HG03460 (cell line): ENCODE measurements at regions not wholly inside any gene's neighbourhood (a gene's known extent, or its start where the extent isn't known, plus 50 kb on each side); places are given as distances from the start of the nearest gene placed in this dataset.
"Not testable (repeated sequence)": the region's sequence is repeated elsewhere in the genome, so short reads cannot be mapped to it uniquely, and the experiment has no call there.

Experiments used
- ATAC-seq: cut with Tn5 transposase; IDR thresholded peaks from one replicate; pipeline ENCODE4 v1.9.1; 2021; ENCODE audit not compliant: unreplicated experiment

DNA sequence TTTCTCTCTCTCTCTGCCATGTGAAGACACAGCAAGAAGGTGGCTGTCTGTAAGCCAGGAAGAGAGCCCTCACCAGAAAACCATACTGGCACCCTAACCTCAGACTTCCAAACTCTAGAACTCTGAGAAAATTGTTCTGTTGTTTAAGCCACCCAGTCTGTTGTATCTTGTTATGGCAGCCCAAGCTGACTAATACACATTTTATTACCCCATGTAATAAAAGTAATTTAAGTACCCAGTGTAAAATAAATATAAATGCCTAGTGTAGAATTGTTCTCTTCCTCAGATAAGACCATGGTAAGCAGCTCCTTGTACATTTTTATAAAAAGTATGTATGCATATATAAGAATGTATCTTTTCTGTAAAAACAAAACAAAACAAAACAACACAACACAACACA lies 119.7 kb downstream of the DTL start:
- no peak for ATAC-seq

DNA sequence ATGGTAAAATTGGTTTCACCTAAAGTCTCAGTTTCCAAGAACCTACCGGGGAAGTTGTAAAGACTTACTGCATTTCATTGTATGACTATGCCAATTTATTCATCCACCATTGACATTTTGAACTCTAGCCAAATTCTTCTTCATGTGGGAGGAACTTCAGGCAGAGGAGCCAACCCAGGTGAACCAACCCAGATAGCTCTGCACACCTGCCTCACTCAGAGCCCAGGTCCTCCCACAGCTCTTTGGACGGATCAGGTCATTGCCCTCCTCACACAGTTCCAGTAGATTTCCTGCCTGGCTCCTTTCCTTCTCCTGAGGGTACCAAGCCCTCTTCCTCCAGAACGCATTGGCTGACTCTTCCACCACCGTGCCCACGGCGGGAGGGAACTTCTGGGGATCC lies 121.7 kb downstream of the DTL start:
- no peak for ATAC-seq

DNA sequence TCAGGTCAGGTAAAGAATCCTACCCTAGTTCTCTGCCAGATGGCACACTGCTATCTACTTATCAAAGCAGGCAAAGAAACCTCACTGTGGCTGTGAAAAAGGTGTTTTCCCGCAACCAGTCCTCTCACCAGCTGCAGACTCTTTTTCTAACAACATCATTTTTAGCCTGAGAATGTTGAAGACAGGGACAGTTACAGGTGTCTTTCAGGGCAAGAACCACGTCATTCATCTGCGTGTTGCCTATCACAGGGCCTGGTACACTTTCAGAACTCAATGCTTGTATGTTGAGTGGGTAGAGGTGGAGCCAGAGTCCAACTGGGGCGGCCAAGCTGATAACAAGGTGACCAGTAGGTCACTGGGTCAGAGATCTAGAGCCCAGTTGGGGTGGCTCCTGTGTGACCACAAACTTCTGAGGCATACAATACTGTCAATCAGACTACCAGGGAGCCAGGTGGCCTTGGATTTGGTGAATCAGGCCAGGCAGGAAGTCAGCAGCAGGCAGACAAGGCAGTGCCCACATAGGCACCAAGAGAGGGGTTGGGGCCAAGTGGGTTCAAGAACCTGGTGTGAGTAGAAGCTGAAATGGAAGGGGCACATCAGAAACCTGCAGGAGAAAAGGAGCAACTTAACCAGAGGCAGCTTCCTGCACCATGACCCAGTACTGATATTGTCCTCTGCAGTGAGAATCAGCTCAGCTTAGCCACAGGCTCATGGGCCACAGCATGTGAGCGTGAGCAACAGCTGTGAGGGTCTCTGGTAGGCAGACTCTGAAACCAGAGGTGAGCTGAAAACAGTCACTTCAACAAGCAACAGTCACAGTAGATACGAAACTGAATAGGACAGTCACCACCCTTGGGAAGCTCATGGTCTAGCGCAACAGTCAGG lies 123.6 kb downstream of the DTL start:
- ATAC-seq, result peak; percentile 51

DNA sequence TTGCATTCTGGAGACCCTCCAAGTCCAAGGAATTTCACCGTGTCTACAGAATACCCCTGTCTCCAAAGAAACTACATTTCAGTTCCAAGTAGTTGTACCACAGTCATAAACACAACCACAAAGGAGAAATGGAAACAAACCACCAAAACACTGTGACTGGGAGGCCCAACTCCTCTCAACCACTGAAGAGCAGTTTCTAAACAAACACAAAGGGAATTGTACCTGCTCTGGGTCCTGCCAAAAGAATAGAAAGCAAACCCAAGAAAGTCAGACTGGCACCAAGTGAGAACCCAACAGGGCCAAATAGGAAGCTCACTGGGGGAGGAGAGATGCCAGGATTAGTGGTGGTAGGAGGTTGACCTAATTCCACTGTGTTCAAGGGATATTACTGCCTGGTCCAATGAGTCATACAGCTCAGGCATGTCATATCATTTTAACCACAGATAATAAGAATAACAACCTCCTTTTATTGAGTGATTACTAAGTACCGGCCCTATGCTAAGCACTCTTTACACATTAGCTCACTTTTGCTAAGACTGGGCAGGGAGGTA lies 123.9 kb upstream of the PPP2R5A start:
- ATAC-seq, result no peak

DNA sequence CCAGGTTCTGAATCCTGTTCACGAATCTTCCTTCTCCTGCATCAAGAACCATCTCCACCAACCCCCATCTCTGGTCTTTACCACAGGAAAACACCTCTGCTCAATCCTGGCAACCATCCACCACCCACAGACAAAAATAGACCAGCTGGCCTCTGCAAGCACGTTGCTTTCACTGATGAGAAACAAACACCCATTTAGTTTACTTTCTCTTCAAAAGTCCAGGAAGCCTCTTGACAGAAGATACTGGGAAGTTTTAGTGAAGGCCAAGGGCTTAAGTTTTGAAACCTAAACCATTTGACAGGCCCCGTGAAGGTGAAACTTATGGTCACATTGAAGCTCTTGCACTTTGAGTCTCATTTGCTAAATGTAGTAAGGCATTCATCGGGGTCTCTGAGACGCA lies 122.6 kb upstream of the PPP2R5A start:
- peak; percentile 54 for ATAC-seq

DNA sequence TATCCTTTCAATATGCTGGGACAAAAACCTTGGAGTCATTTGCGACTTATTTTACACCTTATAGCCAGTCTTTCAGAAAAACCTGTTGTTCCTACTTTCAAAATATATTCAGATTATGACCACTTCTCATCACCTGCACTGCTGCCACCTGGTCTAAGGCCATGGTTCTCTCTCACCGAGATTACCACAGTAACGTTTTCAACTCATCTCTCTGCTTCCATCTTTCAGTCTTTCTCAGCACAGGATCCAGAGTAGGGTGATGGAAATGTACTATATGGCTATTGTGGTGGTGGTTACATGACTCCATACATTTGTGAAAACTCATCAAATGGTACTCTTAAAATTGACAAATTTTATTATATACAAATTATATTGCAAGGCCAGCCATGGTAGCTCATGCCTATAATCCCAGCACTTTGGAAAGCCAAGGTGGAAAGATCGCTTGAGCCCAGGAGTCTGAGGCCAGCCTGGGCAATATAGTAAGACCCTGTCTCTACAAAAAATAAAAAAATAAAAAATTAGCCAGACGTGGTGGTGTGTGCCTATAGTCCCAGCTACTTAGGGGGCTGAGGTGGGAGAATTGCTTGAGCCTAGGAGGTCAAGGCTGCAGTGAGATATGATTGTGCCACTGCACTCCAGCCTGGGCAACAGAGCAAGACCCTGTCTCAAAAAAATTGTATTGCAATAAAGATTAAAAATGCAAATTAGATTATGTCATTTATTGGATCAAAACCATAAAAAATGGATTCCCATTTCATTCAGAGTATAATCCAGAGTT lies 120.9 kb upstream of the PPP2R5A start:
- ATAC-seq, result no peak

DNA sequence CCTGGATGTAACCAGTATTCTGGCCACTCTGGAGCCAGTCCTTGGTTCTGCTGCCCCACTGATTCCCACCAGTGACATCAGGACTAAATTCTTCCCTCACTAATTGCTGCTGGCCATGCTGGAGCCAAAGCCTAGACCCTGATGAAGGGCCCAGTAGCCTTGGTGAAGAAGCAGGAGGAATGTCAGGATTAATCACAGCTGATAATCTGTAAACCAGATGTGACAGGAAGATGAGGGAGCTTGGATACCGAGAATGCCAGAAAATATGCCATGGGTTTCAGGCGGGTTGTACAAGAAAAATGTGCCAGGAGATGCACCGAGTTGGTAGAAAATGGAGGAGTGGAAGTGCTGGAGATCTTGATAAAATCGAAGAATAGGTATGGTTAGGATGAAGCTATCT lies 119.0 kb upstream of the PPP2R5A start:
- no peak for ATAC-seq

DNA sequence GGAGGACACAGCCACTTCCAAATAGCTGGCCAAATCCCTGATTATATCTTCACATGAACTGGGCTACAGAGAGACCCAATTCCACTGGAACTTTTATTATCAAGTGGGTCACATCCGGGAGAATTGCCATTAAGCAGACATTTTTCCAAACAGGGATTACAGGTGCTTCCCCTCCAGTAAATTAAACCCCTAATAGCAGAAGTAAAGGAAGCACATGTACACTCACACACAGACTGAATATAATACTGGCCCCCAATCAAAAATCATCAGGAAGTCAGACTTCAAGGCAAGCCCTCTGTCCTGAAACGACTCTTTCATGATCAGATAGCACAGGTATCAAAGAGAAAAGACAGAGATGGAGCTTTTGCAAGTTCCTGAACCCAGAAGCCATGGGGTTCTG lies 118.6 kb upstream of the PPP2R5A start:
- no peak for ATAC-seq

DNA sequence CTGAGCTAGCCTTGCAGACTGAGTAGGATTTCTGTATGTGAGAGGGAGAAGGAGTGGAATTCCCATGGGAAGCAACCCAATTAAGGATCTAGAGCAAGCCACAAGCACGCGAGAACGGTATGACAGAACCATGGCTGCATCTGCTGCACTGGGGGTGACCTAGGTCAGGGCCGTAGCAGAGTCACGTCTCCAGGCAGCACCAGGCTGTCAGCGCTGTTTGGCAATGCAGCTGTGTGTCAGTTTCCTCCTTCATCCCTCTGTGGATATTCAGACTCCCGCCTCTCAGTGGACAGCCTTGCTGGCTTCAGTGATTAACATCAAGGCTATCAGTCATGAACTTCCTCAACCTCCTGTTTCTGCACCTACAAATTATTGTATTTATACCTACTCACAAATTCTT lies 118.1 kb upstream of the PPP2R5A start:
- no peak for ATAC-seq

DNA sequence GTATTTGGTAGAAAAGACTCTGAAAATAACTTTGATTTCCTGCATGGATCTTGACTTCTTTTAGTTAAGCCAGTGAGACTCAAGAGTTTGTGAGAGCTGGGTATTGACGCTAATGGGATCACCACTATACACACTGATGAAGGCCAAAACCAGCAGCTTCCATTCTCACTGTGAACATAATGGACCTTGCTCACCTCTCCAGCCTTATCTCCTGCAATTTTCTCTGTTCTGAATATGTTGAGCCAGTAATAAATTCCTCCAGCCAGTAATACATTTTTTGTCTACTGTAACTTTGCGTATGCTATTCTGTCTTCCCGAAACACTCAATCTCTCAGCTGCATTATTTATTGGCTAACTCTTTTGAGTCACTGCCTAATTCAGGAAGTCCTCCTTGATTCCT lies 111.6 kb upstream of the PPP2R5A start:
- no peak for ATAC-seq

DNA sequence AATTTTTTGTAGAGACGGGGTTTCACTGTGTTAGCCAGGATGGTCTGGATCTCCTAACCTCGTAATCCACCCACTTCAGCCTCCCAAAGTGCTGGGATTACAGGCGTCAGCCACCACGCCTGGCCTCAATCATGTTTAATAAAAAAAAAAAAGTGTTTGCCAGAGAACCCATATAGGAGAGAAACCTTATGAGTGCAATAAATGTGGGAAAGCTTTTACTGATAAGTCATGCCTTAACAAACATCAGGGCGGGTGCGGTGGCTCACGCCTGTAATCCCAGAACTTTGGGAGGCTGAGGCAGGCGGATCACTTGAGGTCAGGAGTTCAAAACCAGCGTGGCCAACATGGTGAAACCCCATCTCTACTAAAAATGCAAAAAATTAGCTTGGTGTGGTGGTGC lies 110.9 kb upstream of the PPP2R5A start:
- not testable (repeated sequence) for ATAC-seq

DNA sequence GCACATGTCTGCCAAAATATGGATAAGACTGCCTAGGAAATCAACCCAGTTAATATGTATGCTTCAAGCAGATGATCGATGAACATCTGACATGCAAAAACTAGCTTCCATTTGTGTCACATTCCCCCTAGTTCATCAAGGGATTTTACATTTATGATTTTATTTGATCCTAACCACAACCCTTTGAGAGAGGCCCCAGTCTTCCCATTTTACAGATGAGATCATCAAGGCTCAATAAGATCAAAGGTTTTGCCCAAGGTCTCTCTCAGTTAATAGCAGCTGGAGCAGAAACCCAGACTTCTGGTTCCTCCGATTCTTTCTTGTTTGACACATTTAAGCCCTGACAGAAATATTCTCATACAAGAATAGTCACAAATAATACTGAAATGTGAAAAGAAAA lies 107.7 kb upstream of the PPP2R5A start:
- no peak for ATAC-seq

DNA sequence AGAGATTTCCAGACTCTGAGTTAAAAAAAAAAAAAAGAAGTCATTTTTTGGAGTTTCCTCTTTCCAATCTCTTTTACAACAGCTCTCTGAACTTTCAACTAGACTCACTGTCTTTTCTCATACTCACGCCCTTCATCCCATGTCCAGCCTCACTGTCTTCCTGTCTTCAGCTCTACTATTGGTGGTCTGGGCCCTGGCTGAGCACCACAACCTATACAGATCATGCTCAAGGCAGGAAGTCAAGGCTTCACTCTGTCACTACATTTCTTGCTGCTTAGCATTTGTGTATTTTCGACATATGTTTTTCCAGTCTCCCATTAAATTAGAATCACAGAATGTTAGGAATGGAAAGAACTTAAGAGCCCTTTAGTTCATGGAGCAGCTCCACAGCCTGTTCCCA lies 106.4 kb upstream of the PPP2R5A start:
- no peak for ATAC-seq

DNA sequence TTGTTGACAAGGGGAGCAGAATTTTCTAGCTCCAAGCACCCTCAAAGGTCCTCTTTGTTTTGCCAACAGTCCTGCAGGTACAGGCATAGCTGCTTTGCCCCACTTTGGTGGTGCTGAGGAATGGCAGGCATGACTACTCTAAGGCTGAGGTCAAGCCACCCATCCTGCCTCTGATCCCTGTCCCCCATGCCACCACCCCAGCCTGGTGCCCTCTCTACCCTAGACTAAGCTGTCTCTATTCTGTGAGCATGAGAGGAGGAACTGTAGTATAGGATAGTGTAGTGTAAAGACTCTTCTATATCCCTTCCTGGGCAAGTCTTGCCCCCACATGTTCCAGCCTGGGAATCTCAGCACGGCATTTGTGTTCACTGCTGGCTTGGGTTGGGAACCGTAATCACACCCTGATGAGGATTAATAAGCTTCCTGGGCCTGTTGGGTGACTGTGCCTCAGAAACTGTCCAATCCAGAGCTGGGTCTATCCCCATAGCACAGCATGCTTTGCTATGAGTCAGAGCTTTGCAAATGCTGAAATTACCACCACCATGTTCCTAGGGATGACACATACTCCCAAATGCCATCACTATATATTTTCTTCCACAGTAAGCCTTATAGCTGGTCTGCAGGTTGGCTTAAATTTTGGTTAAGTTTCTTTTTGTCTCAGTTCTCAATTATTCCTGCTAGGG lies 105.7 kb upstream of the PPP2R5A start:
- ATAC-seq, result no peak

DNA sequence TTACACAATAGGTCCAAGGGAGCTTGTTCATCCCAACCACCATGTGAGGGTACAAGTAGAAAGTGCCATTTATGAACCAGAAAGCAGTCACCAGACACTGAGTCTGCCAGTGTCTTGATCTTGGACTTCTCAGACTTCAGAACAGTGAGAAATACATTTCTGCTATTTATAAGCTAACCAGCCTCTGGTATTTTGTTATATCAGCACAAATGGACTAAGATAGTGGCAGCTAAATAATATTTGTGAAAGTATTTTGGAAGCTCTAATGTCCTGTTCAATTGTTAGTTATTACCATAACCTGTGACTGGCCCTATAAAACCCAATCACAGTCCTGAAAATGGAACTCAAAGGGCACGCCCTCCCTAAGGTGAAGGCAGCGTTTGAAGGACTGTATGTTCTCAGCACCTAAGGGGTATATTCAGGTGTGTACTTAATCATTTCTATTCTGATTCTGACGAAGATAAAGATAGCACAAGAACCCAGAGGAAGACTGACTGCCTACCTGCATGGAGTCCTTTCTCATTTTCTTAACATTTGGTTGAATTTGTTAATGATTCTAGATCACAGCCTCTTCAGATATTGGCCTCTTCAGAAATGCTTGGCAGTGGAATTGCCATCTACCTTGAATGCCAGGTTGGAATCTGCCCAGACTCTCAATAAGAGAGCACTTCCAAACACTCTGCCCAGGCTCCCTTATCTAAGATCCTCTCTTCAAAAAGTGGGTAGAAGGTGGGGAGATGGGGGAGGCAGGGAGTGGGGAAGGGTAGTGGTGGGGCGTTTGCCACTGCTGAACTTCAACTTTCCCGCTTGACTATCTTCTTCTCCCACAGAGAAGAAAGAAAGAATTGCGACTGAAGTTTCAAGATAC lies 104.0 kb upstream of the PPP2R5A start:
- no peak for ATAC-seq

DNA sequence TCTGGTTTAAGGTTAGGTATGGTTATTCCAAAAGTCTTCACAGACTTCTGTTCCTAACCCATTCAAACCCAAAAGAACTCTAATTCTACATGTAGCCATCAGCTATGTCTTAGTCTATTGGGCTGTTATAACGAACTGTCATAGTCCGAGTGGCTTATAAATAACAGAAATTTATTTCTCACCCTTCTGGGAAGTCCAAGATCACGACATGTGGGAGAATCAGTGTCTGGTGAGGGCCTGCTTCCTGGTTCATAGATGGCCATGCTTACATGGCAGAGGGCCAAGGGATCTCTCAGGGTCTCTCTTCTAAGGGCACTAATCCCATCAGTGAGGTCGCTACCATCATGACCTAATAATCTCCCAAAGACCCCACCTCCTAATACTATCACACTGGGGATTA lies 103.0 kb upstream of the PPP2R5A start:
- ATAC-seq, result no peak

DNA sequence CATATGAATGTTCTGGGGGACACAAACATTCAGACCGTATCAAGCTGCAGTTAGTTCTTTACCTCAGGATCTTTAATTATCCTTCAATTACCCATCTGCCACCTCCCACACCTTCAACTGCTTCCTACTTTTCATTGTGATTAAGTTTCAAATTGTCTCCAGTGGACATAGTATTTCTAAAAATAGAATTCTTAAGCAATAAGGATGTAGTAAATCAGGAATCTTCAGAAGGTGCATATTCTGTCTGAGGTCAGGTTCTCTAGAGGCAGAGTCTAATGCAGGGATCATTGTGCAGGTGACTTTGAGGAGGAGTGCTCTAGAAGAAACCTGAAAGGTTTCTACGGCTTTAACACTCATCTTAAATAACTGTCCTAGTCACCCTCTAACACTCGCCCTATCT lies 102.6 kb upstream of the PPP2R5A start:
- ATAC-seq, result no peak

DNA sequence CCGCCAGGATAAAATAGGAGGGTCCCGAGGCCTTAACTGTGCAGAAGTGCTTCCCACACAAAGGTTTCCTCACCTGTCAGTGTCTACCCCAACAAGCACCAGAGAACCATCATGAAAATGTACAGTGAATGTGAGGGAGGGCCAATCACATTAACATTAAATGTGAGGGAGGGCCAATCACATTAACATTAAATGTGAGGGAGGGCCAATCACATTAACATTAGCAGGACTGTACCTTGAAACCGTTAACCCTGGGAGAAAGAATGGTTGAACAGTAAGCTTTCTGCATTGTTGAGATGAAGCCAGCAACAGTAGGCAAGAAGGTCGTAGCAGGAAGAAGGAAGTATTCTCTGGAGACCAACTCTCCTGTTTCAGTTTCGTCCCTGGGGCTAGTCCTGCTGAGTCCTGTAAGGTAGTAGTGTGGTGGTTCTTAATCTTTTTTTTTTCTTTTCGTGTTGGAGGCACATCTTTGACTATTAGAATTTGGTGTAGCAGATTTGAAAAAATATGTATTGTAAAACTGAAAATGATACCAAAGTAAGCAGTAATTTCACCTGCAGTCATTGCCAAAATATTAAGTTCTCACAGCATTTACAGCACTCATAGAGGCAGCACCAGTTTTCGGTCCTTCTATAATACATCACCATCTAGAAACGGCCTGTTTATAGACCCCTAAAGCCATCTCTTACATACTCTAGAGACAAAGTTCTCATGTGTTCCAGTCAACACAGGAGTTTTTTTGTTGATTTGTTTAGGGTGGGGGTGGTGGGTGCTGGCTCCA lies 98.6 kb upstream of the PPP2R5A start:
- peak; percentile 99 for ATAC-seq

DNA sequence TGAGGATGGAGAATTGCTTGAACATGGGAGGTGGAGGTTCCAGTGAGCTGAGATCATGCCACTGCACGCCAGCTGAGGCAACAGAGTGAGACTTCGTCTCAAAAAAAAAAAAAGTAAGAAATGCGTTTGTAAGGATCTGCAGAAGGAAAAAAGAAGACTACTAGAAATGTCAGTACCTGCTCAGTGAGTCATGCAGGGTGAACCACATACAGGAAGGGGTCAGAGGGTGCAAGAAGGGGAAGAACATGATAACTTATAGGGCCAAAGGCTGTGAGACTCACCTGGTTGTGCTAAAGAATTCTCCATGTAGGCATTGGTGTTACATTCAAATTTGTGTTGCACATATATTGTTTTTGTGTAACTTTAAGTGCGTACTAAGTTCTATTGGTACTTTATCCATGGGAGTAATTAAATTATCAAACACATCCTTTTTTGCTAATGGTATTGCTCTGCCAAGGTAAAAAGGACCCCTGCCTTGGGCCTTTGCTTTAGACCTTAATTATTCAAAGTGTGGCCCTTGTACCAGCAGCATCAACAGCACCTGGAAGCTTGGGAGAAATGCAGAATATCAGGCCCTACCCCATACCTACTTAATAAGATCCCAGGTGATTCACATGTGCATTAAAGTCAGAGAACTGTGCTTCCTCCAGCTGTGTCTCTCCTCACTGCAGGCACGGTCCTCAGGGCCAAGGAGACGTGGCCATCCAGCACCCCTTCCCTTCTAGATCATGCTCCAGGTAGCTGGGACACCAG lies 96.4 kb upstream of the PPP2R5A start:
- no peak for ATAC-seq
